GM19372 (cell line): ENCODE measurements at regions not wholly inside any gene's neighbourhood (a gene's known extent, or its start where the extent isn't known, plus 50 kb on each side); places are given as distances from the start of the nearest gene placed in this dataset.

Experiments
- ATAC-seq: cut with Tn5 transposase; IDR thresholded peaks from one replicate; pipeline ENCODE4 v1.9.1; 2021; ENCODE audit warnings: mild to moderate bottlenecking, low read depth, moderate library complexity; ENCODE audit not compliant: unreplicated experiment

DNA sequence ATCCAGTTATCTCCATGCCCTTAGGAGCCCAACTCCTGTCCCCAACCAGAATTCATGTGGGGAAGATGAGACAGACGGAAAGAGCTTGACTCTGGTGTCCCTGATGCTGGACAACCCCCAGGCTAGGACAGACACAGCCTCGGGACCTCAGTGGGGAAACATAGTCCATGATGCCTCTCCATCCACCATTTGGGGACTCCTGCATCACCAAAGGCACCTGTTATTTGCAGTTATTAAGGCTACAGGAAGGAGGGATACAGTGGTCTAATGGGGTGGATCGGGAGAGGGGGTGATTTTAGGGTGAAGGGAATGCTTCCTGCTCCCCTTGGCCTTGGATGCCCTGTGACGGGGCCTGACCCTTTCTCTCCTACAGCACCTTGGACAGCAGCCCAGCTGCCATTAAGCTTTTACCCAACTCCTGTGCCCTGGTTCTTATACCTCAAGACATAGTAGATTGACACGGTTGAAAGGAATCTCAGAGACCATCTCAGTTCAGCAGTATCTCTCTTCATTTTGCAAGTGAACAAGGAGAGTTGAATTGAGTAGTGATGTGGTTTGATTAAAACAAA is 111.6 kb downstream of the MATN1 start:
- ATAC-seq = no peak

DNA sequence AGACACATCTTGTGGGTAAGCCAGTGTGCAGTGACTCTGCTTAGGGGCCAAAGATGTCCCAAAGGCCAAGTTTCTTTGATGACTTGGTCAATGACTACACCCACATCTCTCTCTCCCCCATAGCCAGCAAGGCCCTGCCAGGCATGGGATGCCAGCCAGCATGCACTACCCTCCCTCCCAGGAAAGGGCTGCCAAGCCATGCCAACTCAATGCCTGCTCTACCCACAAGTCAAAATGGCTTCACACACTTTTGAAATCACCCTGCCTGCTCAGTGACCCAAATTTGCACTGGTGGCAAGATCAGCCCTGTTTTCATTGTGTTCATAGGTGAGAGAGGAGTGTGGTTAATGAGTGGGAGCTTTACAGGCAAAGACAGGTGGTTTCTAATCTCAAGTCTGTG is 112.5 kb downstream of the MATN1 start:
- ATAC-seq = no peak

DNA sequence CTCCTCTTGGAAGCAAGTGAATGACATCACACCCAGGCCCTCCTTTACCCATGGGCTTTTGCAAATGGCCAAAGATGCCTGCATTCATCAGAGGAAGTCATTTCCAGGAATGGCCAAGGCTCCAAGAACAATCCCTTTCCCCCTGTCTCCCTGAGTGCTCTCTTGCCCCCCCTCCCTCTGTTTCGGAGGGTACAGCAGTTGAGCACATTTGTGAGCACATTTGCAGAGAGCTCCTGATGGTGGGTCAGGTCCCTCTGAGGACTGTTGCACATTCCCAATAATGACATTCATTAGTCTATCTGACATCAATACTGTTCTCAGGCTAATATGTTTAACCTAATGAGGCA is 113.4 kb downstream of the MATN1 start:
- no peak for ATAC-seq

DNA sequence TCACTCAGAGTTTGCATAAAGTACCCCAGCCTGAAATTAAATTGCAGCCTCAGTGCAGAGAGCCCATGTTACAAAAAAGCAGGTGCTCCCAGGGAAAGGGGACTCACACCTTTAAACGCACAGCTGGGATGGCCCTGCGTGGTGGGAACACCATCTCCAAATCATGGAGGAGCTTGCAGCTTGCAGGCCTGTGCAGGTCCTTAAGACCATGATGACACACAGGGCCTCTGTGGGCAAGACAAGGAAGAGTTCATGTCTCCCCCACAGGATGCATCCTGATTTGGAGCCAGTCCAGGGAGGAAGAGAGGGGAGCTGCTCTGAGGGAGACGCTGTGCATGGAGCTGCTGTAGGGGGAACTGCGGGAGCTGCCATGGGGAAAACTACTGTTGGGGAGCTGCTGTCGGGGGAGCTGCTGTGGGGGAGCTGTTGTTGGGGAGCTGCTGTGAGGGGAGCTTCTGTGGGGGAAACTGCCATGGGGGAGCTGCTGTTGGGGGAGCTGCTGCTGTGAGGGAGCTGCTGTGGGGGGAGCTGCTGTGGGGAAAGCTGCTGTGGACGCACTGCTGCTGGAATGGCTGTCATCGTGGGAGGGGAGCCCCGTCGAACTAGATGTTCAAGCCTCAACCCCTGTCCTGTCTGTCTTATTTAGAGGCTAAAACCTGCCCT is 113.9 kb downstream of the MATN1 start:
- ATAC-seq = no peak

DNA sequence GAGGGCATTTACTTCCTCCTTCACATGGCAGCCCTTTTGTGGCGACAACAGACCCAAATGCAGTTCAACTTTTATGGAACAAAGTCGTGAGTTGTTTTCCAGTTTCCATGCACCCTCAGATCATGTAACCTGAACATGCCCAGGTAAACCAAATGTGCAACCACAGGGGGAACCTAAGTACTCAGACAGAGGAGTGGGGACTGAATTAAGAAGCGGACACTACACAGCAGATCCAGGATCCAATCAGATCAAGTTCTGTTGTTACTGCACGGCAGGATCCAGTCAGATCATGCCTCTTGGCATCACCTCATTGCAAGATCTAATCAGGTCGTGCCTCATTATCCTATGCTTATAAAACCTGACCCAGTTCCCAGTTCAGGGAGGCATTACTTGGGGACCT is 115.7 kb downstream of the MATN1 start:
- no peak for ATAC-seq

DNA sequence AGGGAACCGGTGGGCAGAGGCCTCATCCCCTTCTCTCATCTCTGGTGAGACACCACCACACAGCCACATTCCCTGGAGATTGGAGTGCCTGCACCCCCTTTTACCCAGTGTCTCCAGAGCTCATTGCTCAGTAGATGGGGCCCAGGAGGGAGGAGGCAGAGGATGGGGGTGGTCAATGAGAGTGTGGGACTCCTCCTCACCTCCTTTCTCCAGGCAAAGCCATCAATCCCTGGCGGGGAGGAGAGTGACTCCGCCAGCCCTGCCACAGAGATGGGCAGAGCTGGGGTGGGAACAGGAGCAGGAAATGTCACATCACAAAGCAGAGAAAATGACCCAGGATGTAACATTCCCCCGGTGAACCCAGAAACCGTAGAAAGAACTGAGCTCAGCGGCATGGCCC is 117.2 kb downstream of the MATN1 start:
- no peak for ATAC-seq

DNA sequence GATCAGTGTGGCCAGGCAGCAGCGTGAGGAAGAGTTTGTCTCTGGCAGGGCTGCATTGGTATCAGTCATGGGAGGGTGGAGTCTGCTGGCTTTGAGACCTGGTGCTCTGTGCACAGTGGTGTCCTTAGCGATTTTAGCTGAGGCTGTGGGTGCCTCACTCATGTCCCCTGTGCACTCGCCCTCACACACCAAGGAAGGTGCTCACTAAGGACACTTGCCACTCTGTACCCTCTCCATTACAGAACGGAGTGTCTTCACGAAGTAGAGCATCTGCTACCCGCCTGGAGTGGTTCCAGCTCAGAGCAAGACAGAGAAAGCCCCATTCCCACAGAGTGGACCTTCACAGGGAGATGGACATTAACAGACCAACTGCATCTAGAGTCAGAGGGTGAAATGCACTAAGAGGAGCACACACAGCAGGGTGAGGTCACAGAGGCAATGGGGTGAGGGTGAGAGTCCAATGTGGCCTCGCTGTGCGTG is 117.9 kb downstream of the MATN1 start:
- ATAC-seq = no peak

DNA sequence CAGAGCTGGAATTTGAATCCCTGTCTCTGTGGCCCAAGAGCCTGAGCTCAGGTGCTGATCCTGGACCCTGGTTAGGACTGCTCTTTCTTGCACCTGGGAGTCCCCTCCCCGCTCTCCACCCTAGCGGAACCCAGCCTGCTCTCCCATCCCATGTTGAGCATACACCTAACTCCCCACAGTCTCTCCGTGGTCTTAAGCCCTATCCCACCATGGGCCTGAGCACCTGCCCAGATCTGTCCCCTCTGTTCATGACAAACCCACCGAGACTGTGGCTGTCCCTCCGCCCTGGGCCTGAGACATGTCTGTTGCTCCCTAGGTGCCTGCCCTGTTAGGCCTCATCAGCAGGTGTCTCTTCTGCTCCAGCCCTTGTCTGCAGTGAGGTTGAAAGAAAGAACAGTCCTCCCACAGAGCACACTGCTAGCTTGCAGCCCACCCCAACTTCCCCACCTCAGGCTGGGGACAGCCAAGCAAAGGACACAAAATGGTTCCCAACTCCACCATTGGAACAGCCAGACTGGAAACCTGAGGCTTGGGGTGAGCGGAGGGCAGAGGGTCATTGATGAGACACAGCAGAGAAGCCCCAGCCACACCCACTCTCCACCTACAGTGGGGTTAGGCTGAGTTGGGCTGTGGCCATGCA is 118.5 kb downstream of the MATN1 start:
- no peak for ATAC-seq

DNA sequence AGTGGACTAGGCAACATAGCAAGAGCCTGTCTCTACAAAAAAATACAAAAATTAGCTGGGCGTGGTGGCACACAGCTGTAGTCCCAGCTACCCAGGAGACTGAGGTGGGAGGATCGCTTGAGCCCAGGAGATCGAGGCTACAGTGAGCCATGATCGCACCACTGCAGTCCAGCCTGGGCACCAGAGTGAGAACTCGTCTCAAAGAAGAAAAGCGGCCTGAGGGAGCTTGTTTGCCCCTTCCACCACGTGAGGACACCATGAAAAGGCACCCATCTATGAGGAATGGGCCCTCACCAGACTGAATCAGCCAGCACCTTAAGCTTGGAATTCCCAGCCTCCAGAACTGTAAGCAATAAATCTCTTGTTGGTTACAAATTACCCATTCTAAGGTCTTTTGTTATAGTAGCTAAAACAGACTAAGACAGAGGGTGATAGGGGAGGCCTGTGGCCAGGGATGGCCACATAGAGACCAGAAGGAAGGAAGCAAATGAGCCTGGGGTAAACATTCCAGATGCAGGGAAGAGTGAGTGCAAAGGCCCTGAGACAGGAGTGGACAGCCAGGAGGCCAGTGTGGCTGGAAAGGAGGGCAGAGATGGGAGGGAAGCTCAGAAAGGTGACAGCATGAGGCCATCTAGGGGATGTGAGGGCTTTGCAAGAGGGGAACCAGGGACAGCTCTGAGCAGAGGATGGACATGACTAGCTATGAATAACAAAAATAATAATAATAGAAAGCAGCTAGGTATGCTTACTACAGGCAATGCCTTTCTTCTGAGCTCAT is 120.1 kb downstream of the MATN1 start:
- no peak for ATAC-seq

DNA sequence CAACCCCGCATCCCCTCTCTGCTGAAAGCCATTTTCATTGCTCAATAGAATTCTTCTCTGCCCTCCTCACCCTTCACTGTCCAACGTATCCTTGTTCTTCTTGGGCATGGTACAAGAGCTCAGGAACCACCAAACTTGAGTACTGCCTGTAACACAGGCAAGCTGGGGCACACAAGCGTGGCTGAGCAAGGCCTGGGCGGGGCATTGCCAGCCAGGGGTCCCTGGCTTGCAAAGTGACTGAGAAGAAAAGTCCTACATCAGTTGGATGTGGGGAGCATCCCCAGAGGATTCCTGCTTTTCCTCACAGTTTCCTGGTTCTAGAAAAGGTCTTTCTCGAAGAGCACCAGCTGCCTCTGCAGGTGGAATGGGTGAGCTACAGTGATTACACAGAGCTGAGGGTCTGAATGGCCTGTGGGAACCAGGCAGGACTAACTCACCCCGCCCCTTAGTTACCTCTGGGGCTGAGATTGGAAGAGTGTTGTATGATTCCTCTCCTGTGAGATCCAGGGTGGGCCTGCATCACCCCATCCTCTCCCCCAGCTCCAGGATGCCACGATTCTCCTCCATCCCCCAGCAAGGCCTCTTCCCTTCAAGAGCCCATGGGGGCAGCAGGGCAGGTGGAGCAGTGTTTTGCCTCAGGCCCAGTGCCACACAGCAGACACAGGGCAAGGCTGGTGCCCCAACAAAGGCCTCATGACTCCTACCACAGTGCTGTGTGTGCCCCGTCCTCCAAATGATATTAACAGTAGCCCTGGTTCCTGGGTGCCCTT is 121.9 kb downstream of the MATN1 start:
- ATAC-seq = no peak

DNA sequence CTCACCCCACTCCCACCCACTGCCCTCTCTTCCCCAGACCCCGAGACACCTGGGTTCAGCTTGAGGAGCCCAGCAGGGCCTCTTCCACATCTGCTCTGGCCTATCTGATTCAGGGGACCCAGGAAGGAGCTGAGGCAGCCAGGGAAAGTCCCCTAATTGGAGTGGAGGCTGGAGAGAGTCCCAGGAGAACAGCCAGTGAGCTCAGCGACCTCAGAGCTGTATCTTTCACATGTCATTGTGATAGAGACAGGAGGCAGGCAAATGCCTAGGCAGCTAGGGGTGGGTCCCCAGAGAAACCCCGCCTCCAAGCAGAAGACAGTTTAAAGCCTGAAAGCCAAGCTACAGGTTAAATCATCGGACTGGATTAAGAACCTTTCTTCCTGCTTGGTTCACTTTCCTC is 122.7 kb downstream of the MATN1 start:
- ATAC-seq = no peak

DNA sequence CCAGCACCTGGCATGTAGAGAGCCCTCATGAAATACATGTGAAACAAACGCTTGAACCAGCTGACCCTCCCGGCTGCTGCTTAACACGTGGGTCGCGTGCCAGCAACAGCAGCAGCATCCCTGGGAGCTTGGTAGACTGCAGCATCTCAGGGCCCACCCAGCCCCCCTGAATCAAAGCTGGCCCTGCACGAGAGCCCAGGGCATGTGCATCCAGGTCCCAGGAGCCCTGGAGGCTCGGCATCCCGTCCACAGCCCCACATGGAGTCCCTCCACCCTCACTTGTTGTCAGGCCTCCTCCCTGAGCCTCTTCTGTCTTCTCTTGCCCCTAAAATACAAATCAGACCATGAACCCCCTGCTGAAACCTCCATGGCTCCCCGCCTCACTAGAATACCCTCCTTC is 123.1 kb downstream of the MATN1 start:
- no peak for ATAC-seq

DNA sequence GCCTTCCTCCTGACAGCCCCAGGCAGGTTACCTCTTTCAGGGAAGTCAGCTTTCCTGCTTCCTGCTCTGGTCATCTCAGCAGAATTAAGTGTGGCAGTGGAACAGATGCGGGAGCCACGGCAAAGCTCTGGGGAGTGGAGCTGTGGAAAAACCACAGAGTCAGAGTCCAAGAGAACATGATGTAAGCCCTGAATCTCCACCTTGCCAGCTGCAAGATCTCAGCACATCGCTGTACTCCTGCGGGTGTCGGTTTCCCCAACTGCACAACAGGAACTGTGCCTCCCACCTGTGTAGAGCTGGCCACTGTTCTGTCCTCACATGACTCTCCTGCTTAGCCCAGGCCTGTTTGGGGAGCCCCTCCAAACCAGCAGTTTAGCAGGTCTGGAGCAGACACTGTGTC is 123.7 kb downstream of the MATN1 start:
- no peak for ATAC-seq

DNA sequence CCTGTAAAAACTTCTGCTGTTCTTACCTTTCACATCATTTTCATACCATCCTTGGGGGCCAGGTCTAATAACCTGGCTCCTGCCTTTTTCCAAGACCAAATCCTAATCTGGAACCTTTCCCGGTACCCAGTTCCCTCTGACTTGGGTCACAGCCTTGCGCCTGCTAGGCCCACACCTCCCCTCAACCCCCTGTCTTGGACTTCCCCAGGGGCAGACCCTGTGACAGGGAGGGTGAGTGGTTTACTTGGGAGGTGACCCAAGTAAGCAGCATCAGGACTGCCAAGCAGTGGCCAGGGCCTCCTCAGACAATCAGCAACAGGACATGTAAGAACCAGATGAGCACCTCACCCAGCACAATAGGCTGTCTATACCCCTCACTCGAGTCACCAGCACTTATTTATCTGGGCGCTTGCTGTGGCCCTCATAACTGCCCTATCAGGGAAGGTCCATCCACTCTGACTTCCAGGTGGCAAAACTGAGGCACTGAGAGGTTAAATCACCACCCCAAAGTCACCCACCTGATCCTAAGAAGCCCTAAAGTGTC is 124.7 kb downstream of the MATN1 start:
- no peak for ATAC-seq

DNA sequence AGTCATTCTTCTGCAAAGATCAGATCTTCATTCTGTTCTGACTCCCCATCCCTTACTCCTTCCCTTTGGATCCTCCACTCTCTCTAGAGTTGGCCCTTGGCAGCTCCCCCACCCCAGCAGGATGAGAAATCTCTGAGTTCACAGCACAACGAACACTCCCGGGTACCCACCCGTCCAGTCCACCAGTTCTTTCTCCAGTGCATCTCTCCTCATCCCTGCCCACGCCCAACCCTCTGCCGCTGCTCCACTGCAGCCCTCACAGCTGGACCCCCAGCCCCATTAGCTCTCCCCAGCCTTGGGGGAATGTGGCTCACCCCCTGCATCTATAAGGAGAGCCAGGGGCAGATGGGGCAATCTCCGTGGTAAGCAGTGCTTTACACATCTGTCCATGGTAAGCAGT is 125.7 kb downstream of the MATN1 start:
- no peak for ATAC-seq

DNA sequence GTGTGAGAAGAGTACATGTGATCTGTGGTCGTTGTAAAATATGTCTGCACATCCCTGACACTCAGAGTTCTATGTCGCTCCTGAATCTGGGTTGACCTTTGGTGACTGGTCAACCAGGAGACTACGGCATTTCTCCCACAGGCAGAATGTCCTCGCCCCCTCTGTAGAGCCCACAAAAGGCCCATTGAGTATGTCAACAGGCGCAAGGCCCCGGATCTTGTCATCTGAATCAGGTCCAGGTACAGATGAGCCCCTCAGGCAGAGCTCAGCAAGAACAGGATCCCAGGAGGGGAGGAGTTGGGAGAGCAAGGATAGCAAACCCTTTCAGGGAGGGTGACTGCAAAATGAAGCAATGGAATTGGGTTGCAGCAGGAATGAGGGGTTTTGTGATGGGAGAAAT is 126.5 kb downstream of the MATN1 start:
- ATAC-seq = no peak

DNA sequence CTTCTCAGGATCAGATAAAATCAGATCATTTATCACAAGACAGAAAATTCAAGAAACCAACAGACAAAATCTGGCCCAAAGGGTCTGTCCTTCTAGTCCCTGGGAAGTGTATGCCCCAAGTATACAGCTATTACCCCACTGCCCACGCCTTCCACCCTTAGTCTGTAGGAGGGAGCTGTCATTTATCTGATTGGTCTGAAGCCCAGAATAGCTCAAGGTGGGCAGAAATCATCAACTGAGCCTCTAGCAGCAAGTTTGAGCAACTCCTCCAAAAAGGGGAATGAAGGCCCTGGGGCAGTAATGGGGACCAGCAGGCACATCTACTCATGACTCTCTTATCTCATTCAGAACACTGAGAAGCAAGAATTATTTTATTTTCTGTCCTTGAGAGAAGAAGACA is 126.9 kb downstream of the MATN1 start:
- no peak for ATAC-seq

DNA sequence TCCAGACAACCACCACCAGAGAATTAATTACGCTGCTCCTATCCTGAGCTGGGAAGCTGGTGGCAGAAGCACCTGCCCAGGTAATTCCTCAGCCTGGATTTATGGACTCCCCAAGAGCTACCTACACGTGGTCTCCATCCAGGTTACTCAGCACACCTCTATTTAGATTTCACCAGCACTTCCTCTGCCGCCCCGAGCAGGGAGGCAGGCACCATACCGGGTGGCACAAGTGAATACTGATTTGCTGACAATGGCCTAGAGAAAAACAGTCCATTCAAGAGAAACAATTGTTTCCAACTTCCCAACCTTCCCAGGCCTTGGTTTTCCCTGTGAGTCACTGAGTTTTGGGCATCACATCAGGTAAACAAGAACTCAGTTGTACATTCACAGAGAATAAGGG is 134.3 kb downstream of the MATN1 start:
- ATAC-seq = no peak

DNA sequence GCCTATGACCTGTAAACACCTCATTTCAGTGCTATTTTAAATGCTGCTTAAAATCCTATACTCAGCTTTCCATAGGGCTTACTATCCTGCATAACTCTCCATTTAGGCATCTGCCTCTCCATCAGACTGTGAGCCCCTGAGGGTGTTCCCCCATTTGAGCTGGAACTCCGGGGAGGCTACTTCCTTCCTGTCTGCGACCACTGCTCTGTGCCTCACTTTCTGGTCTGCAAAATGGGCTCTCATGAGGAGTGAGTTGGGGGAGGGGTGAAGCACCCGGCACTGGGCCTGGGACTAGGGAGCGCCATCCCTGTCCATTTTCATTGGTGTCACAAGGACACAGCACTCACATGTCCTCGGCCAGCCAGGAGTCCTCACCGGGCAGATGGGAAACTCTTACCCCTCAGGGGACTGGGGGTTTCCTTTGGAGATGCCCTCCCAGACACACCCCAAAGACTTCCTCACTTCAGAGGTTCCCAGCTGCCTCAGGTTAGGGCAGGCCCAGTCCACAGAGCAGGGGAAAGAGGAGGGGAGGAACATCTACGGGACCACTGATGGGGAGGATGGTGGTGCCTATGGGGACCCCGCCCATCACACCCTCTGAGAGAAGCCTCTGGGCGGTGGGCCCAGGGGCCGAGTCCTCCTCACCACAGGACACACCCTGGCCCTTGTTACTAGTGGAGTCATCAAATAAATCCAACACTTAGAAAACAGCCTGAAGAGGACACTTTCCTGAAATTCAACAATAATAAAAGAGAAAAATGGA is 134.9 kb downstream of the MATN1 start:
- ATAC-seq = no peak

DNA sequence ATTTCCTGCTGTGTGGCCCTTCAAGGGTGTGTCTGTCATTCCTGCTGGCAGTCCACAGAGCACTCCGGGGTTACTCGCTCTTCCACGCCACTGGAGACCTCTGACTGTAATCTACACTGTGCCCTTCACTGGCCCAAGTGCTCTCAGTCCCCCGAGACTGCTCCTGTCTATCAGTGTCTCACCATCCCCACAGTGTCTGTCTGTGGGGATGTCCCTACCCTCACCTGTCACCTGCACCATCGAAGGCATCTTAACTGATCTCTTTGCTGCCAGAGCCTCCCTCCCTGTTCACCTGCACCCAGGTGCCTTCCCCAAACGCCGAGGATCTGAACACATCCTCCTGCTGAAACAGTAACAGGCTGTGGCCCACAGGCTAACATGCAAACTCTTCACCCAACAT is 136.7 kb downstream of the MATN1 start:
- ATAC-seq = no peak
